Vagina (tissue), 2 donors: ENCODE measurements at regions not wholly inside any gene's neighbourhood (a gene's known extent, or its start where the extent isn't known, plus 50 kb on each side); places are given as distances from the start of the nearest gene placed in this dataset.

ENCODE experiments used
- CTCF ChIP-seq, 3 experiments: fragments of 450-650 bp in 2 of 3; fragments of 200-600 bp in 1 of 3; sonication (generic) in 1 of 3; IDR thresholded peaks; one replicate each; pipeline ENCODE4 v1.5.1; 2017 to 2019; ENCODE audit warnings: antibody characterized with exemption in 3 of 3, mild to moderate bottlenecking in 2 of 3, moderate library complexity in 2 of 3
- POLR2A ChIP-seq, 2 donors: fragments of 450-650 bp; IDR thresholded peaks; one replicate each; pipeline ENCODE4 v1.6.1; 2017; ENCODE audit warnings: antibody characterized with exemption in 2 of 2, mild to moderate bottlenecking in 2 of 2, moderate library complexity in 2 of 2
- POLR2AphosphoS5 ChIP-seq, 2 donors: sonication (generic); formaldehyde crosslinking; IDR thresholded peaks; one replicate each; pipeline ENCODE4 v1.9.0; 2017; ENCODE audit warnings: antibody characterized with exemption in 2 of 2, mild to moderate bottlenecking in 2 of 2, low read depth in 1 of 2; ENCODE audit not compliant: insufficient read depth in 1 of 2

GRCh38 chr1:30816211-30817076 lies 58.9 kb upstream of the LAPTM5 start:
- no peak for TF ChIP-seq POLR2A (IDR thresholded peaks at IDR 0.05)
- no peak for TF ChIP-seq CTCF (IDR thresholded peaks at IDR 0.05)
- TF ChIP-seq POLR2AphosphoS5 (IDR thresholded peaks at IDR 0.05; ENCODE audit: insufficient read depth in 1 of 2, low read depth in 1 of 2): no peak
